ENCODE measurements at regions not wholly inside any gene's neighbourhood (a gene's known extent, or its start where the extent isn't known, plus 50 kb on each side); places are given as distances from the start of the nearest gene placed in this dataset.

DNA sequence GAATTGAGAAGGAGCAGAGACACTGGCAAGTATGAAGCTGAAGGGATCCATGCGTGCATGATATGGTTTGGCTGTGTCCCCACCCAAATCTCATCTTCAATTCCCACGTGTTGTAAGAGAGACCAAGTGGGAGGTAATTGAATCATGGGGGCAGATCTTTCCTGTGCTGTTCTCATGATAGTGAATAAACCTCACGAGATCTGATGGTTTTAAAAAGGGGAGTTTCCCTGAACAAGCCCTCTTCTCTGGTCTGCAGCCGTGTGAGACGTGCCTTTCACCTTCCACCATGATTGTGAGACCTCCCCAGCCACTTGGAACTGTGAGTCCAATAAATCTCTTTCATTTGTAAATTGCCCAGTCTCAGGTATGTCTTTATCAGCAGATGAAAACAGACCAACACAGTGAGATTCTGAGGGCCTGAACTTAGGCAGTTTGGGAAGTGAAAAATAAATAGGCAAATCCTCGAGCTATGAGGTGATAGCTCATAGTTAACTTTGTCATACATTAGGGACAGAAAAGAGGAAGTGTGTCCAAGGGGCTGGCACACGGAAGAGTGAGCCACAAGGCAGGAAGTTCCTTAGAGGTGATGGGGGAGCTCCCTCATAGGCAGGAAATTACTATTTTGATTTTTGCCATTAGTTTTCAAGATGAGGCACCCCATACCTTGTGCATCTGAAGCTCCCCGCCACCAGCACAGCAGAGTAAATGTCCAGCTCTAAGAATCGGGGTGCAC, 658.8 kb upstream of the ID2 start:
- Histone ChIP-seq H3K9me3 (replicated peaks) (no peaks in the 10 kb centered on the region), H3K27me3 (replicated peaks) (no peaks in the 10 kb centered on the region), H3K27ac (no peak overlapping the region), H3K36me3 (no peaks in the 10 kb centered on the region), H3K4me3 (no peak overlapping the region), H3K4me1 (replicated peaks) (no peaks in the 10 kb centered on the region)
- DNase-seq (ENCODE audit: low read depth in 1 of 2, low spot score in 2 of 2), result no peak

GRCh38 chr2:8024506-8024905, 657.4 kb upstream of the ID2 start:
- no peaks in the 10 kb centered on the region for H3K27me3 ChIP-seq (replicated peaks)
- no peaks in the 10 kb centered on the region for H3K4me1 ChIP-seq (replicated peaks)

GRCh38 chr2:8026381-8026780, 655.5 kb upstream of the ID2 start:
- no peak overlapping the region for H3K4me3 ChIP-seq
- DNase-seq (ENCODE audit: low read depth in 1 of 2, low spot score in 2 of 2), result no peak
- no peaks in the 10 kb centered on the region for H3K27me3 ChIP-seq (replicated peaks)
- H3K27ac ChIP-seq, result no peak overlapping the region
- no peaks in the 10 kb centered on the region for H3K36me3 ChIP-seq
- H3K9me3 ChIP-seq (replicated peaks), result no peaks in the 10 kb centered on the region
- H3K4me1 ChIP-seq (replicated peaks), result no peaks in the 10 kb centered on the region

More at GRCh38 chr2:8024506-8024905, 657.4 kb upstream of the ID2 start:
- DNase-seq (ENCODE audit: low read depth in 1 of 2, low spot score in 2 of 2), result no peak
- no peaks in the 10 kb centered on the region for H3K9me3 ChIP-seq (replicated peaks)
- H3K27ac ChIP-seq, result no peak overlapping the region
- H3K36me3 ChIP-seq, result no peaks in the 10 kb centered on the region
- no peak overlapping the region for H3K4me3 ChIP-seq

DNA sequence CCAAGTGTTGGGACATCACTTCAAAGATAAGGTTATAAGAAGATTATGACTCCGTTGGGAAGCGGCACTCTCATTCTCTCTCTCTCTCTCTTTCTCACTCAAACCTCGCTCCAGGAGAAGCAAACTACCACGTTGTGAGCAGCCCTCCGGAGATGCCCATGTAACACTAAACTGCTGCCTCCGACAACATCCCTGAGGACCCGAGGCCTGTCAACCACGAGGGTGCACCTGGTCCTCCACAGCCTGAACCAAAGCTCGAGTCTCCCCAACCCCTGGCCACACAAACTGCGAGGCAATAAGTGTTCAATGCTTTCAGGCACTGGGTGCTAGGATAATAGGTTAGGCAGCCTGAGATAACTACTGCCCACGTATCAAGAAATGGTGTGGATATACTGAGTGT, 654.5 kb upstream of the ID2 start:
- Histone ChIP-seq H3K36me3 (no peaks in the 10 kb centered on the region), H3K9me3 (replicated peaks) (no peaks in the 10 kb centered on the region), H3K4me1 (replicated peaks) (no peaks in the 10 kb centered on the region), H3K27me3 (replicated peaks) (no peaks in the 10 kb centered on the region), H3K4me3 (no peak overlapping the region), H3K27ac (no peak overlapping the region)
- no peak for DNase-seq (ENCODE audit: low read depth in 1 of 2, low spot score in 2 of 2)

- Histone ChIP-seq H3K4me3 (no peak overlapping the region), H3K36me3 (no peaks in the 10 kb centered on the region), H3K9me3 (replicated peaks) (no peaks in the 10 kb centered on the region), H3K4me1 (replicated peaks) (no peaks in the 10 kb centered on the region), H3K27ac (no peak overlapping the region), H3K27me3 (replicated peaks) (no peaks in the 10 kb centered on the region)
- no peak for DNase-seq (ENCODE audit: low read depth in 1 of 2, low spot score in 2 of 2)
Observed at GRCh38 chr2:8028036-8028435, 653.8 kb upstream of the ID2 start.

DNA sequence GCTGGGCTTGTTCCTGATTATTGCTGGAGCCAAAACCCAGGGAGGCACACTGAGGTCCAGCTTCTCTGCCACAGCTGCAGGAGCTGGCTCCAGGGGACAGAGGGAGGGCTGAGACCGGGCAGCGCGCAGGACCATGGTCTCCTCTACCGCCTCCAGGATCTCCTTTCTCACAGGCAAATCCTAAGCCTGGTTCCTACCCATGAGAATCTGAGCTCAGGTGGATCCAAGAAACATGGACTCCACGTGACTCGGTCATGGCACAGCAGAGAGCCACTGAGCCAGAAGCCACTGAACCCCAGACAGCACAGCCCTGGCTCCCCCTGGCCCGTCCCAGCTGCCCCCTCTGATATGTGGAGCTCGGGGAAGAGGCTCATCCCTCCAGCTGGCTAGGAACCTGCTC, 653.4 kb upstream of the ID2 start:
- Histone ChIP-seq H3K4me3 (no peak overlapping the region), H3K27me3 (replicated peaks) (no peaks in the 10 kb centered on the region), H3K9me3 (replicated peaks) (no peaks in the 10 kb centered on the region), H3K36me3 (no peaks in the 10 kb centered on the region), H3K4me1 (replicated peaks) (no peaks in the 10 kb centered on the region), H3K27ac (no peak overlapping the region)
- no peak for DNase-seq (ENCODE audit: low read depth in 1 of 2, low spot score in 2 of 2)

DNA sequence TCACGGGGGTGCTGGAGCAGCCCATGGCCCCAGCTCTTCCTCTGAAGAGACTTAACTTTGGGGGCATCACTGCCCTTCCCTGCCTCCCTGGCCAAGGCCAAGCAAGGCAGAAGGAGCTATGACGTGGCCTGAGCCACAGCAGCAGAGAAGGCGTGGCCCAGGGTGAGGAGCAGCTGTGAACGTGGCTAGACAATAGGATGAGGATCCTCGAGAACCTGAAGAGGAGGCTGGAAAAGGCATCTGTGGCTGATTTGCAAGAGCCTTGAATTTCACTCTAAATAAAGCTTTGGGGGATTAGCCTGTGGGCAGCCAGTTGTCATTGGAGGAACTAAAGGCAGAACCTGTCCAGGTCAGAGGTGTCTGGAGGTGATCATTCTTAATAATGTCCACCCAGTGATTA, 652.9 kb upstream of the ID2 start:
- H3K9me3 ChIP-seq (replicated peaks), result no peaks in the 10 kb centered on the region
- no peak for DNase-seq (ENCODE audit: low read depth in 1 of 2, low spot score in 2 of 2)
- H3K27me3 ChIP-seq (replicated peaks), result no peaks in the 10 kb centered on the region
- no peaks in the 10 kb centered on the region for H3K36me3 ChIP-seq
- H3K4me1 ChIP-seq (replicated peaks), result no peaks in the 10 kb centered on the region
- H3K4me3 ChIP-seq, result no peak overlapping the region
- no peak overlapping the region for H3K27ac ChIP-seq

- Histone ChIP-seq H3K27ac (no peak overlapping the region), H3K36me3 (no peaks in the 10 kb centered on the region), H3K27me3 (replicated peaks) (no peaks in the 10 kb centered on the region), H3K4me1 (replicated peaks) (no peaks in the 10 kb centered on the region), H3K4me3 (no peak overlapping the region), H3K9me3 (replicated peaks) (no peaks in the 10 kb centered on the region)
- no peak for DNase-seq (ENCODE audit: low read depth in 1 of 2, low spot score in 2 of 2)
Observed at GRCh38 chr2:8030573-8031303, 651.1 kb upstream of the ID2 start.

GRCh38 chr2:8031370-8031769, 650.5 kb upstream of the ID2 start:
- Histone ChIP-seq H3K9me3 (replicated peaks) (no peaks in the 10 kb centered on the region), H3K27me3 (replicated peaks) (no peaks in the 10 kb centered on the region), H3K36me3 (no peaks in the 10 kb centered on the region), H3K27ac (no peak overlapping the region), H3K4me3 (no peak overlapping the region), H3K4me1 (replicated peaks) (no peaks in the 10 kb centered on the region)
- DNase-seq (ENCODE audit: low read depth in 1 of 2, low spot score in 2 of 2), result no peak

GRCh38 chr2:8033546-8034096, 648.2 kb upstream of the ID2 start:
- Histone ChIP-seq H3K9me3 (replicated peaks) (no peaks in the 10 kb centered on the region), H3K27ac (no peak overlapping the region), H3K27me3 (replicated peaks) (no peaks in the 10 kb centered on the region), H3K4me1 (replicated peaks) (no peaks in the 10 kb centered on the region), H3K4me3 (no peak overlapping the region), H3K36me3 (no peaks in the 10 kb centered on the region)
- no peak for DNase-seq (ENCODE audit: low read depth in 1 of 2, low spot score in 2 of 2)

DNA sequence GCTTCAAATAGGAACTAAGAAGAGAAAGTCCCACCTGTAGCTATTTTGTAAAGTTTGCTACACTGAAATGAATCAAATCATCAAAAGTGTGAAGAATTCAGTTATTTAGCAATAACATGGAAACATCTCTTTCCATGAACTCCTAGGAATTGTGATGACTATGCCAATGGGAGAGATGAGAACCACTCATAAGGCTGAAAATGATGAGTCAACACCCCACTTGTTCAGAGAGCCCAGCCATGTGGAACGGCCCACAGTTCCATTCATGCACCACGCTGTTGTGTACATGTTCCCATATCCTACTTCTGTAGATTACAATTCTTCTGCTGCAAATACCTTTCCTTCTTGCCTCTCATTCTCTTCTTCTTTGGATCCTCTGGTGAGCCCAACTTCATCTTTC, 645.5 kb upstream of the ID2 start:
- no peak for DNase-seq (ENCODE audit: low read depth in 1 of 2, low spot score in 2 of 2)
- no peaks in the 10 kb centered on the region for H3K36me3 ChIP-seq
- no peak overlapping the region for H3K27ac ChIP-seq
- 0 out of 2 replicates have a peak, but pooled peaks cover 2% of the 10 kb centered on the region for H3K9me3 ChIP-seq (replicated peaks)
- no peak overlapping the region for H3K4me3 ChIP-seq
- no peaks in the 10 kb centered on the region for H3K27me3 ChIP-seq (replicated peaks)
- H3K4me1 ChIP-seq (replicated peaks), result no peaks in the 10 kb centered on the region

- Histone ChIP-seq H3K27me3 (replicated peaks) (no peaks in the 10 kb centered on the region), H3K36me3 (no peaks in the 10 kb centered on the region), H3K27ac (no peak overlapping the region), H3K4me3 (no peak overlapping the region), H3K9me3 (replicated peaks) (0 out of 2 replicates have a peak, but pooled peaks cover 2% of the 10 kb centered on the region), H3K4me1 (replicated peaks) (no peaks in the 10 kb centered on the region)
- no peak for DNase-seq (ENCODE audit: low read depth in 1 of 2, low spot score in 2 of 2)
Observed at GRCh38 chr2:8039732-8040131, 642.1 kb upstream of the ID2 start.

GRCh38 chr2:8043295-8043694, 638.6 kb upstream of the ID2 start:
- Histone ChIP-seq H3K27me3 (replicated peaks) (no peaks in the 10 kb centered on the region), H3K9me3 (replicated peaks) (0 out of 2 replicates have a peak, but pooled peaks cover 2% of the 10 kb centered on the region)

GRCh38 chr2:8044046-8044594, 637.7 kb upstream of the ID2 start:
- H3K9me3 ChIP-seq (replicated peaks), result 0 out of 2 replicates have a peak, but pooled peaks cover 2% of the 10 kb centered on the region
- no peaks in the 10 kb centered on the region for H3K4me1 ChIP-seq (replicated peaks)
- H3K27me3 ChIP-seq (replicated peaks), result no peaks in the 10 kb centered on the region
- no peak overlapping the region for H3K27ac ChIP-seq
- no peak overlapping the region for H3K4me3 ChIP-seq
- H3K36me3 ChIP-seq, result no peaks in the 10 kb centered on the region
- DNase-seq (ENCODE audit: low read depth in 1 of 2, low spot score in 2 of 2), result no peak

More at GRCh38 chr2:8043295-8043694, 638.6 kb upstream of the ID2 start:
- H3K4me3 ChIP-seq, result no peak overlapping the region
- no peaks in the 10 kb centered on the region for H3K36me3 ChIP-seq
- no peak for DNase-seq (ENCODE audit: low read depth in 1 of 2, low spot score in 2 of 2)
- H3K4me1 ChIP-seq (replicated peaks), result no peaks in the 10 kb centered on the region
- H3K27ac ChIP-seq, result no peak overlapping the region

Data from SJSA1 (cell line).